AG09319 (cell line): ENCODE measurements at regions not wholly inside any gene's neighbourhood (a gene's known extent, or its start where the extent isn't known, plus 50 kb on each side); places are given as distances from the start of the nearest gene placed in this dataset.
"Not testable (repeated sequence)": the region's sequence is repeated elsewhere in the genome, so short reads cannot be mapped to it uniquely, and the experiment has no call there.

Experiments used
- DNase-seq: peaks from one replicate; pipeline ENCODE4 v3.0.0-alpha.2; 2010; ENCODE audit warnings: low read depth; ENCODE audit errors: extremely low read depth
- CTCF ChIP-seq: IDR thresholded peaks from 2 replicates; pipeline ENCODE4 v1.5.1; 2011; ENCODE audit warnings: low read depth, mild to moderate bottlenecking, inconsistent platforms, low read length, moderate library complexity

DNA sequence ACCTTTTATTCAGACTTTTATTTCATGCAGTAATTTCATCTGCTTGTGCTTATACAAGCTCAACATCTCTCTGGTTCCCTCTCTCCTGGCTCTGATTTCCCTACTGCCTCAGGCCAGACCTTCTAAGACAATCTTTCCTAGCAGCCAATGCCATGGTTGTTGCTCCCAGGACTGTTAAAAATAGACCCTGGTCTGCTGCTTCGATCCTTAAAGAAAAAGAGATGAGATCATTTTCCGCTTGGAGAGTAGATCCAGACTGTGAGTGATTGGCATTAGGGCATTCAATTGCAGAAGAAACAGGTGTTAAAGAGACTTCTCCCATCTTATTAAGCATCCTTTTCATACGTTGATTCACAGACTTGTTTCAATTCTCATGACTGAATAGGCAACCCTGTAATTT is 68.4 kb upstream of the ITGB1 start:
- DNase-seq, result no peak
- TF ChIP-seq CTCF, result no peak

DNA sequence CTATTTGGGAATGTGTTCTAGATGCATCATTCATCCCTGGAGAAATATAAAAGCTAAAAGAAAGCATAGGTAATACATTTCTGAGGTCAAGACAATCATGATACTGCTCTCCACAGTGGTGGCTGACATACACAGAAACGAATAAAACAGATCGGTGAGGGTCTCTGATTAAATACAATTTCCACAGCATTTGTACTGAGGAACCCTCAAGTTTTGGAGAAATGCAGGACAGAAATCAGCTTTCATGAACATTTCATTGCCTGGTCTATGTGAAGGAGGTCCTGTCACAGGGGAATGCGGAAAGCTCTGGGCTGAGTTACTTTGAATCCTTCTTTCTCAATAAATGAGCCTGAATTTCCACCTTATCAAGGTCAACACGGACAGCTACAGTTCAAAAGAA is 67.9 kb upstream of the ITGB1 start:
- TF ChIP-seq CTCF, result no peak
- no peak for DNase-seq

GRCh38 chr10:33025039-33025438 is 67.0 kb upstream of the ITGB1 start:
- DNase-seq, result no peak
- TF ChIP-seq CTCF, result no peak

DNA sequence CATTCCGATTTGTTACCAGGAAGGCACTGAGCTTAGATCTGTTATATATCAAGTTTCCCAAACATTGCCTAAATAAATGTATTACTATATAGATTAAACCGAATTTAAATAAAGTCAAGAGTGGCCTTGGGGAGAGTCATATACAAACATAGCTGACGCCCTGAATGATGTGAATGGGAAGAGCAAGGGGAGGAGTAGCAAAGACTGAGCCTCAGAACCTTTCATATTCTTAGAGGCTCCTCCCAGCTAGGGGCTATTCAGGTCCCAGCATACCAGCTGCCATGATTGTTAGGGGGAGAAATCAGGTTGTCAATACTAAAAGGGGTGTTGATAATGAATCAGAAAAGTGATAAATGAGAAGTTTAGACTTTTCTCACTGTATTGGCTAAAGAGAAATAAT is 64.7 kb upstream of the ITGB1 start:
- no peak for TF ChIP-seq CTCF
- no peak for DNase-seq

DNA sequence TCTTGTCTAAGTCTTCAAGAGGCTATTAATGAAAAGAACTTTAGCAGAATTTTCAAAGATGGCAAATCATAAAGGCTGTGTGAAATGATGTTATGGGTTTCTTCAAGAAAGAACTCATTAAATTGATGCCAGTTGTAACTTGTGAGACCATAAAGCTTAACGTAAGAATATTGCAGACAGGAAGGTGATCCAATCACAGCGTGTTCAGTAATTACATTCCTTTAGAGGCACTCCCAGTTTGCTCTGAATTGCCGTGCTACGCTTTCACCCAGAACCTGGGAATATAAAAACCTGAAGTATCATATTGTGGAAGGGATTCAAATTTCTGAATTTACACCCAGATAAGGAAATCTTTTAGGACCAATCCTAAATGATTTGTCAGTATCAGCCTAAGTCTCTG is 64.1 kb upstream of the ITGB1 start:
- no peak for DNase-seq
- no peak for TF ChIP-seq CTCF

DNA sequence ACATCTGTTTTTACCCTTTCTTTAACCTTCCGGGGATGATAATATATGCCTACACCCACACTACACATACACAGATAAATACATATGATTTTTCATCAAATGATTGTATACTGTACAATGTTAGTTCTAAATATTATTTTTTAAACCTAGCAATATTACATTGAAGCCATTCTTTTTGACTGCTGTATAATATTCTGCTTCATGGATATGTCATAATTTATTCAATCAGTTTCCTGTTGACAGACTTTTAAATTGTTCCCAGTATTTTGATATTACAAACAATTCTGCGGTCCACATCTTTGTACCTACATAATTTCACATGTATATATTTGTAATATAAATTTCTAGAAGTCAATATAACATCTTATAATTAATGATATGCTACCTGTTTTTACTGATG is 59.0 kb upstream of the ITGB1 start:
- TF ChIP-seq CTCF, result no peak
- no peak for DNase-seq

GRCh38 chr10:33015761-33016547 is 57.9 kb upstream of the ITGB1 start:
- TF ChIP-seq CTCF, result no peak
- DNase-seq, result no peak

- DNase-seq, result not testable (repeated sequence)
Measured at GRCh38 chr10:33013331-33013730, 55.3 kb upstream of the ITGB1 start.
